ENCODE measurements at regions not wholly inside any gene's neighbourhood (a gene's known extent, or its start where the extent isn't known, plus 50 kb on each side); places are given as distances from the start of the nearest gene placed in this dataset.

- no peak for DNase-seq
- intact Hi-C loops (cut with DNase I, micrococcal nuclease) = no loop called here
These were observed 233.4 kb upstream of the COPS8 start for GRCh38 chr2:236852100-236852976.

GRCh38 chr2:236852977-236853374, 232.7 kb upstream of the COPS8 start:
- DNase-seq = no peak
- no peak for ATAC-seq
- intact Hi-C loops (cut with DNase I, micrococcal nuclease) = no loop called here

More at GRCh38 chr2:236852100-236852976, 233.4 kb upstream of the COPS8 start:
- ATAC-seq = no peak

- DNase-seq = no peak
- intact Hi-C loops (cut with DNase I, micrococcal nuclease) = no loop called here
- ATAC-seq = no peak
These were observed 232.1 kb upstream of the COPS8 start for GRCh38 chr2:236853585-236854051.

DNA sequence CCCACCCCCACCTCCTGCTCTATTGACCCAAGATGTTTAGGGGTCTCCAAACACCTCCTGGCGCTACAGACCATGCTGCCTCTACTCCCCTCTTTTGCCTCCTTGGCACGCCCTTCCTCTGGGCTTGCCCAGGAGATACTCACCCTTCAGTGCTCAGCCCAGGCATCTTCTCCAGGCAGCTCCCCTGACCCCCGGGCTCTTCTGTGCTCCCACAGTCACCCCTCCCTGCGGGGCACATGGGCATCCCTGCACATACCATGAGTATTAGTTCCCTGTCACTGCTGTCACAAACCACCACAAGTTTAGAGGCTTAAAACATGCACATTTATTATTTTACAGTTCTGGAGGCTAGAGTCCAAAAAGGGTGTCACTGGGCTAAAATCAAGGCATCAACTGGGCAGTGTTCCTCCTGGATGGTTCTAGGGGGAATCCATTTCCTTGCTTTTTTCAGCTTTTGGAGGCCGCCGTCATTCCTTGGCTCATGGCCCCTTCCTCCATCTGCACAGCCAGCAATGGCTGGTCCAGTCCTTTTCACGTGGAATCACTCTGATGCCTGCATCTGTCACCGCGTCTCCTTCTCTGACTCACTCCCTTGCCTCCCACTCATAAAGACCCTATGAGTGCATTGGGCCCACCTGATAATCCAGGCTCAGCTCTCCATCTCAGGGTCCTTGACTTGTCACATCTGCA, 230.4 kb upstream of the COPS8 start:
- intact Hi-C loops (cut with DNase I, micrococcal nuclease) = no loop called here
- ATAC-seq (no peak), DNase-seq (no peak)

GRCh38 chr2:236855866-236856847, 229.5 kb upstream of the COPS8 start:
- DNase-seq (no peak), ATAC-seq (no peak)
- intact Hi-C loops (cut with DNase I, micrococcal nuclease) = no loop called here

DNA sequence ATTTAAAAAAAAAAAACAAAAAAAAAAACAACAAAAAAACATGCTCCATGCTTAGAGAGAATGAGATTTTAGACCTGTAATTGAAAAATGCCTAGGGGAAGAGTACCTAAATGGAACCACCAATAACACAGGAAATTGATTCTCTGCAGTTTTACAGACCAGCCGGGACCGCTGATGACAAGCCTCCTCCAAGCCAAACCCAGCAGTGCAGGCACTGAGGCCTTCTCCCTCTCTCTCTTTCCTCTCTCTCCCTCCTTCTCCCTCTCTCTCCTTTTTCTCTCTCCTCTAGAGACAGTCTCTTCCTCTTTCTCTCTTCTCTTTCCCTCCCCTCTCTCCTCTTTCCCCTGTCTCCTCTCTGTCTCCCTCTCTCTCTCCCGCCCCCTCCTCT, 228.8 kb upstream of the COPS8 start:
- no peak for ATAC-seq
- intact Hi-C loops (cut with DNase I, micrococcal nuclease) = no loop called here

GRCh38 chr2:236857246-236857645, 228.4 kb upstream of the COPS8 start:
- ATAC-seq = no peak
- DNase-seq = no peak
- intact Hi-C loops (cut with DNase I, micrococcal nuclease) = no loop called here

More for the DNA sequence above, 228.8 kb upstream of the COPS8 start:
- DNase-seq = no peak

- intact Hi-C loops (cut with DNase I, micrococcal nuclease) = no loop called here
- no peak for DNase-seq
- ATAC-seq = no peak
These were observed 227.9 kb upstream of the COPS8 start for GRCh38 chr2:236857781-236858180.

DNA sequence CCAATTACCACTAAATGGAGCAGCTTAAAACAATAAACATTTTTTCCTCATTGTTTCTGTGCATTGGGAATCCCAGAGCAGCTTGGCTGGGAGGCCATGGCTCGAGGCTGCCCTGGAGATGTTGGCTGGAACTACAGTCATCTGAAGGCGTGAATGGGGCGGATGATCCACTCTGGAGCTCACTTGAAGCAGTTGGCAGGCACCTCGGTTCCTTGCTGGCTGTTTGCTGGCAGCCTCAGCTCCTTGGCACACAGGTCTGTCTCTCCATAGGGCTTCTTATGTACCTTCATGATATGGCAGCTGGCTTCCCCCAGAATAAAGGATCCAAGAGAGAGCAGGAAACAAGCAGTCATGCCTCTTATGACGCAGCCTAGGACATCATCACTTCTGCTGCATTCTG, 227.0 kb upstream of the COPS8 start:
- no peak for DNase-seq
- intact Hi-C loops (cut with DNase I, micrococcal nuclease) = no loop called here

GRCh38 chr2:236859908-236860307, 225.8 kb upstream of the COPS8 start:
- DNase-seq (no peak), ATAC-seq (no peak)
- intact Hi-C loops (cut with DNase I, micrococcal nuclease) = no loop called here

More for the DNA sequence above, 227.0 kb upstream of the COPS8 start:
- no peak for ATAC-seq

DNA sequence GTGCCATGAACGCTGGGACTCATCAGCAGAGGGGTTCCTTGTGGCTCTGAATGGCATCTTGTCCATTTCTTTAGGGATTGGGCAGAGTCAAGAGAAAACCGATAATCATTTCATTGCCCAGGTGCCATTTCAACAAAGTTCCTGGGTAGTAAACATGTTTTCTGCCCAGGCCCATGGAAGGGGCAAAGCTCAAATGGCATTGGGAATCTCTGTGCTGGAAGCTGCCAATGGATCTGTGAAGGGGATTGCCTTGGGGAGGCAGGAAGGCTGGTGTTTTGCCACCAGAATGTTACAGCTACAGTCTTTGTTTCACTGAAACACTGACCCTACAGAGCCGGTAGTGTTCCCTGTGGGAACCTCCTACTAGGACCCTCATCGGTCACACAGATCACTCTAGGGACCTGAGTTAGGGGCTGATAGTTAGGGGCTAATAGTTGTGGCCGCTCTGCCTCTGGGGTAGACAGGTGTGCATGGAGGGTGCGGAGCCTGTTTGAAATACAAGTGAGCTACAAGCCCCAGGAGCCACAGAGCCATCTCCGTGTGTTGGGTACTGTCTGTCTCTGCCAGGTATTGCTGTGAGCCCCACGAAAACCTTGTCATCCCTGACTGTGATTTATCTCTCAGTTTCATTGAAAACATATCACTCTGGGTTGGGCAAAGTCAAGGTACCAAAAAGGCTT, 224.4 kb upstream of the COPS8 start:
- intact Hi-C loops (cut with DNase I, micrococcal nuclease) = no loop called here
- DNase-seq (no peak), ATAC-seq (no peak)

- DNase-seq = no peak
- intact Hi-C loops (cut with DNase I, micrococcal nuclease) = no loop called here
These were observed 223.7 kb upstream of the COPS8 start for GRCh38 chr2:236861944-236862343.

DNA sequence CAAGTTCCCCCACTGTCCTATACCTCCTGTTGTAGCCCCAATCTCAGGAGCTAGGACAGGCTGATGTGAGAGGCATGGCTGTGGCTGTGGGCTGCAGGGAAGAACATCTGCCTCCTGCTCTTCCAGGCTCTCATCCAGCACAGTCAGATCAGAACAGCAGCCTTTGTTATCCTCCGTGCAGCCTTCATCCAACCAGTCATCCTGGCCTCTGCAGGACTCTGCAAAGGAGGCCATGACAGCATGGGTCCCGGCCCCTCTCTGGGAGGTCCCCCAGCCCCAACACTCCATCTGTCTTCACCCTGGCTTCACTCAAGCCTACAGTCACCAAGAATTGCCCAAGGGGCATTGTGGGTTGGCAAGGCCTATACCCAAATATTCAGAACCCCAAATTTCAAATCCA, 223.2 kb upstream of the COPS8 start:
- ATAC-seq (no peak), DNase-seq (no peak)
- intact Hi-C loops (cut with DNase I, micrococcal nuclease) = no loop called here

More at GRCh38 chr2:236861944-236862343, 223.7 kb upstream of the COPS8 start:
- ATAC-seq = no peak

GRCh38 chr2:236862961-236863728, 222.5 kb upstream of the COPS8 start:
- DNase-seq = no peak
- ATAC-seq = no peak
- intact Hi-C loops (cut with DNase I, micrococcal nuclease) = no loop called here

GRCh38 chr2:236863729-236864126, 222.0 kb upstream of the COPS8 start:
- intact Hi-C loops (cut with DNase I, micrococcal nuclease) = no loop called here
- DNase-seq = no peak
- ATAC-seq = no peak

GRCh38 chr2:236865052-236865451, 220.6 kb upstream of the COPS8 start:
- ATAC-seq = no peak
- DNase-seq = no peak
- intact Hi-C loops (cut with DNase I, micrococcal nuclease) = no loop called here

DNA sequence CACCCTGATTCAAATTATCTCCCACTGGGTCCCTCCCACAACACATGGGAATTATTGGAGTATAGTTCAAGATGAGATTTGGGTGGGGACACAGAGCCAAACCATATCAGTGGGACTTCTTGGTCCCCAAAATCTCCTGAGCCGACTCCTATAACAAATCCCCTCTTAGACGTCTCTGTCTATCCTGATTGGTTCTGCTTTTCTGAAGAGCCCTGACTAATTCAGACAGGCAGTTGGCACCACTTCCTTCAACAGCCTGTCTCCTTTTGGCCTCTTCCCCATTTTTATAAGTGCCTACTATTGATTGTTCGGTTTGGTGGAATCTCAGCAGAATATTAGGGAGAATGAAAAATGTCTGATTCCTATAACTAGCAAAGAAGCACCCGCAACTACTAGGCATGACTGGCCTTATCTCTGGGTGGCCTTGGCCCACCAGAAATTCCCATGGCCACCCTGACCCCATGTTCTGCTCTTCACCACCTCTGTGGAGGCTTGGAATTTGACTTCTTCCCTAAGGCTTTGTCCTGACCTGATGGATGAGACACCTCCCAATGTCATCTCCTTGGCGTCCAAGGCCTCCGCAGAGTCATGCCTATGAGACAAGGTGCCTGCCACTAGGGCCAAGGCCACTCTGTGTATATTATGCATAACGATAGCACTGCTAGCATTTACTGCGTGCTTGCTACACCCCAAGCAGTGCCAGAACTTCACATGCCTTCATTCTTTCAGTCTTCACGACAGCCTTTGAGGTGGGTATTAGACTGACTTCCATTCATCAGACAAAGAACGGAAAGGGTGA, 218.9 kb upstream of the COPS8 start:
- no peak for ATAC-seq
- intact Hi-C loops (cut with DNase I, micrococcal nuclease) = no loop called here

More for the DNA sequence above, 218.9 kb upstream of the COPS8 start:
- no peak for DNase-seq
